ENCODE measurements at regions not wholly inside any gene's neighbourhood (a gene's known extent, or its start where the extent isn't known, plus 50 kb on each side); places are given as distances from the start of the nearest gene placed in this dataset.
"Not testable (repeated sequence)": the region's sequence is repeated elsewhere in the genome, so short reads cannot be mapped to it uniquely, and the experiment has no call there.

DNA sequence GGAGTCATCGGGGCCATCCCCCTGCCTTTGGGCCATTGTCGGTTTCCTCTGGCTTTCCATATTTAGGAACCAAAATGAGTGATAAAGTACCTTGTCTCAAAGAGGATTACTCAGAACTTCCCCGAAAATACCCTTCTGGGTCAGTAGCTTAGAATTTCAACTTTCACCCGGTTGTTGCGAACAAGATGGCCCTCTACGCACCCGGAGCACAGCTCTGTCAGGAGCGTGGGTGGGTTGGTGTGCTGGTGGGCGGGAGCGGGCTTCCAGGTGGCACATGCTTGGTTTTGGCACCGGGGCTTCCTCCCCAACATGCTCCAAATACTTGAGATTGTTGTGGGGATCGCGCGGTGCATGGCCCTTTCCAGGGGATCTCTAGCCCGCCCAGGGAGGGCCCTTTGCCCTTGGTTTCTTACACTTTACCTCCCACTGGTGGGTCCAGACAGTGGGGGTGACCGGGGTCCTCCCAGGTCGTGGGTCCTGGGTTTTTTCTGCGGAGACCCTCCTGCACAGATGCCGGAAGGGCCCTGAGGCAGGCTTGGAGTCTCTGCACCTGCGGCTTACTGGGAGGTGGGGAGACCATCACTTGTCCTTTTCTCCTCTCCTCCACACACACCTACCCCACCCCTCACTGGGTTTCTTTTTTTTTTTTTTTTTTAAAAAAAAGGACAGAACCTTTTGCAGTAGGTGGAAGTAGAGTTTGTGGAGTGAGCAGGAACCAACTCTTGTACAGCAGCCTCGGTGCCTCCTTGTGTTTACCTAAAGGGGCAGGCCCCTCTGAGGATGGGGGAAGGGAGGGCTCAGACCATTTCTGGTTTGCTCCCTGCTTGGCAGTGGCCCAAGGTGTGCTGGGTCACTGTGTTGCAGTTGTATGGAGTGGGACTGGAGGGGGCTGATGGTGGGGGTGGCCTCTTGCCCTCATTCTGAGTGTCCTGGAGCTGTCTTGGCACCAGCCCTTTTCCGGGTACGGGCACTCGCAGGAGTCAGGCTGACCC, 142.1 kb downstream of the SEC14L1 start:
- H3K4me3 ChIP-seq (ENCODE audit: low read depth in 1 of 2, low read length in 2 of 2), result no peak overlapping the region
- H3K9me3 ChIP-seq (ENCODE audit: low read length), result no peaks in the 10 kb centered on the region
- H3K9ac ChIP-seq (ENCODE audit: low read length), result no peak overlapping the region
- peaks cover 0 to 11% of the 10 kb centered on the region in 2 donors for H3K27me3 ChIP-seq (ENCODE audit: control insufficient read depth in 1 of 2, insufficient read depth in 2 of 2, low read length in 2 of 2)
- peaks cover 42% of the 10 kb centered on the region for H3K4me1 ChIP-seq (ENCODE audit: insufficient read depth, low read length)
- H3K36me3 ChIP-seq (ENCODE audit: insufficient read depth, low read length), result no peaks in the 10 kb centered on the region
- H3K27ac ChIP-seq (ENCODE audit: low read depth, low read length), result no peak overlapping the region

DNA sequence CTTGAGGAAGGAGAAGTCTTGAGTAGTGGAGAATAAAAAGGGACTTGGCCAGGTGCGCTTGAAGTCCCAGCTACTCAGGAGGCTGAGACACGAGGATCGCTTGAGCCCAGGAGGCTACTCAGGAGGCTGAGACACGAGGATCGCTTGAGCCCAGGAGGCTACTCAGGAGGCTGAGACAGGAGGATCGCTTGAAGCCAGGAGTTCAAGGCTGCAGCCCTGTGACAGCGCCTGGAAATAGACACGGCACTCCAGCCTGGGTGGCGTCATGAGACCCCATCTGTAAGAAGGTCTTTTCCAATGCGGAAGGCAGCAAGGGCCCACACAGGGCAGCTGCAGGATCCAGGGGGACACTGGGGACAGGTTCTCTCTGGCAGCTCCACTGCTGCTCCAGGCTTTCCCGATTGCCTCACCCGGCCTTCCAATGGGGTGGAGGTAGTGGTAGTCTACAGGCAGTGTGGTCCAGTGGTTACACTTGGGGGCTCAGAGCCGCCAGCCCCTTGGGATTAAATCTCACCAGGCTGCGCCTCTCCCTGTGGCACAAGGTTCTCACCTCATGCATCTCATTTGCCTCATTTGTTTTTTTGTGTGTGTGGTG, 143.4 kb downstream of the SEC14L1 start:
- H3K27ac ChIP-seq (ENCODE audit: low read depth, low read length), result no peak overlapping the region
- peaks cover 46% of the 10 kb centered on the region for H3K4me1 ChIP-seq (ENCODE audit: insufficient read depth, low read length)
- H3K9ac ChIP-seq (ENCODE audit: low read length), result no peak overlapping the region
- no peak overlapping the region for H3K4me3 ChIP-seq (ENCODE audit: low read depth in 1 of 2, low read length in 2 of 2)
- H3K9me3 ChIP-seq (ENCODE audit: low read length), result no peaks in the 10 kb centered on the region
- H3K27me3 ChIP-seq (ENCODE audit: control insufficient read depth in 1 of 2, insufficient read depth in 2 of 2, low read length in 2 of 2), result peaks cover 0 to 11% of the 10 kb centered on the region in 2 donors
- no peaks in the 10 kb centered on the region for H3K36me3 ChIP-seq (ENCODE audit: insufficient read depth, low read length)

DNA sequence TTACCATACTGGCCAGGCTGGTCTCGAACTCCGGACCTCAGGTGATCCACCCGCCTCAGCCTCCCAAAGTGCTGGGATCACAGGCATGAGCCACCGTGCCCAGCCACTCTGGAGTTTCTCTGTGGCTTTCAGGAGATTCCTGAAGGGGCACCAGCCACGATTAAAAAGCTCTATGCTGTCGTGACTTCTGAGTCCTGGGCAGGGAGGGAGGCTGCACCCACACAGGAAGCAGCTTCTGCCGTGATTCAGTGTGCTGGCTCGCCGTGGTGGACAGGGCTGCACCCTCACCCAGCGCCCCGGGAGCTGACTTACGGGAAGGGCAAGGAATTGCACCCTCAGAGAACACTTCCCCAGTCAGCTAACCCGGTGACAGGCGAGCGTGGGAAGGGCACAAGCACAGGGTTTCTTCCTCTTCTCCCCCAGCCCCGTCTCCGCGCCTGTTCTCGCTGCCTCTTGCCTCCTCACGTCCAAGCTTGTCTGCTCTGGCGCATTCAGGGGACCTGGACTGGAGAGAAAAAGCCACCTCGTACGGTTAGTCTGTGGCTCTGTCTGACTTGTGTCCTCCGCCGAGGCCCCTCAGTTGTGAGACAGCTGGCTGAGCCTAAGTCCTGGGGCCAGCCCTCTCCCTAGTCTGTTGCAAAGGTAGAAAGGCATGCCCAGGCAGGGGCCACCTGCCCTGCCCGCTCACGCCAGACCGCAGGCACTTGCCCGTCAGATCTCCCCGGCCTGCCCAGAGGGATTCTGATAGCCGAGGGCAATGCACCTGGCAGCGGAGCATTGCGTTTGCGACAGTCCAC, 145.0 kb downstream of the SEC14L1 start:
- Histone ChIP-seq H3K9me3 (ENCODE audit: low read length) (no peaks in the 10 kb centered on the region), H3K27me3 (ENCODE audit: control insufficient read depth in 1 of 2, insufficient read depth in 2 of 2, low read length in 2 of 2) (peaks cover 0 to 11% of the 10 kb centered on the region in 2 donors), H3K27ac (ENCODE audit: low read depth, low read length) (no peak overlapping the region), H3K4me3 (ENCODE audit: low read depth in 1 of 2, low read length in 2 of 2) (no peak overlapping the region), H3K36me3 (ENCODE audit: insufficient read depth, low read length) (no peaks in the 10 kb centered on the region), H3K4me1 (ENCODE audit: insufficient read depth, low read length) (peaks cover 38% of the 10 kb centered on the region), H3K9ac (ENCODE audit: low read length) (no peak overlapping the region)

DNA sequence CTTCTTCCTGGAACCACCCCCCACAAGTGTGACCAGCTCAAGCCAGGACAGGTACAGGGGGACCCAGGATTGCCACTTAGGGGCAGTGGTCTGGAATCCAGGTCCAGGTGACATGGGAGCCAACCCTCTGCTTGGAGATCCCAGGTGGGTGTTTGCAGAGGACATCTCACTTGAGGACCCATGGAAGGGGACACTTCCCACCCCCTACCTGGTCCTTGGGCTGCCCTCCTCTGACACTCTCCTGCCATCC, 145.5 kb downstream of the SEC14L1 start:
- H3K27ac ChIP-seq (ENCODE audit: low read depth, low read length), result no peak overlapping the region
- H3K36me3 ChIP-seq (ENCODE audit: insufficient read depth, low read length), result no peaks in the 10 kb centered on the region
- peaks cover 38% of the 10 kb centered on the region for H3K4me1 ChIP-seq (ENCODE audit: insufficient read depth, low read length)
- H3K27me3 ChIP-seq (ENCODE audit: control insufficient read depth in 1 of 2, insufficient read depth in 2 of 2, low read length in 2 of 2), result peaks cover 0 to 11% of the 10 kb centered on the region in 2 donors
- no peaks in the 10 kb centered on the region for H3K9me3 ChIP-seq (ENCODE audit: low read length)
- H3K9ac ChIP-seq (ENCODE audit: low read length), result no peak overlapping the region
- no peak overlapping the region for H3K4me3 ChIP-seq (ENCODE audit: low read depth in 1 of 2, low read length in 2 of 2)

DNA sequence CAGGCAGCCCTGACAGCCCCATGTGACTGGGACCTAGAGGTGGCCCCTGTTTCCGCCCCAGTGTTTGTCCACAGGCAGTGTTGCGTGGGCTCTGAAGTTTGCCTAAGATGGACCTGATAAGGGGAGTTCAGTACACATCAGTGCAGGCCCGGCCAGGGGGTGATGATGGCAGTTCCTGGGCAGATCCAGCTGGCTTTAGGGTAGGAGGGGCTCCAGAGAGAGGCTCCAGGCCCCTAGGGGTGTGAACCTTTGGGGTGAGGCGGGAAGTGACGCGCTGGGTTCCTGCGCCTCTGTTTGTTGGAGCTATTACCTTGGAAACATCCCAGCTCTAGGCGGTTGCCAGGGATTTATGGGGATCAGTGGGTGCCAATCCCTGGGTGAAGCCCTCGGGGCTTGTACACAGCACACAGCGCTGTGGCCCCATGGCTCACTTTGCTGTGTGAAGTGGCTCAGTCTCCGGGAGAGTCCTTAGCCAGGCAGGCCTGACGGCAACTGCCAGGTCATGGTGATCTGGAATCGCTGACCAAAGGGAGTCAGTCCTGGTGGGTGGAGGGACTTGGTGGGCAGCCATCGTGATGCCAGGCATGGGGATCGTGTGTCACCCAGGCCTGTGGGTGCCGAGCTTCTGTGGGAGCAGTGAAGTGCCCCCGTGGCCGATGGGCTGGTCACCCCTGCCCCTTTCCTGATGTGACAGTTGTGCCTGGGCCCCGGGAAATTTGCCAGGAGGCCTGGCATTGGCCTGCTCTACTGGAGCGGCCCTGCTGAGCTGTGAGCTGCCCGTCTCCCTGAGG, 146.1 kb downstream of the SEC14L1 start:
- Histone ChIP-seq H3K9me3 (ENCODE audit: low read length) (no peaks in the 10 kb centered on the region), H3K4me1 (ENCODE audit: insufficient read depth, low read length) (peaks cover 34% of the 10 kb centered on the region), H3K4me3 (ENCODE audit: low read depth in 1 of 2, low read length in 2 of 2) (no peak overlapping the region), H3K27ac (ENCODE audit: low read depth, low read length) (peak overlapping the region; percentile 30), H3K9ac (ENCODE audit: low read length) (no peak overlapping the region), H3K27me3 (ENCODE audit: control insufficient read depth in 1 of 2, insufficient read depth in 2 of 2, low read length in 2 of 2) (peaks cover 0 to 6% of the 10 kb centered on the region in 2 donors), H3K36me3 (ENCODE audit: insufficient read depth, low read length) (no peaks in the 10 kb centered on the region)

DNA sequence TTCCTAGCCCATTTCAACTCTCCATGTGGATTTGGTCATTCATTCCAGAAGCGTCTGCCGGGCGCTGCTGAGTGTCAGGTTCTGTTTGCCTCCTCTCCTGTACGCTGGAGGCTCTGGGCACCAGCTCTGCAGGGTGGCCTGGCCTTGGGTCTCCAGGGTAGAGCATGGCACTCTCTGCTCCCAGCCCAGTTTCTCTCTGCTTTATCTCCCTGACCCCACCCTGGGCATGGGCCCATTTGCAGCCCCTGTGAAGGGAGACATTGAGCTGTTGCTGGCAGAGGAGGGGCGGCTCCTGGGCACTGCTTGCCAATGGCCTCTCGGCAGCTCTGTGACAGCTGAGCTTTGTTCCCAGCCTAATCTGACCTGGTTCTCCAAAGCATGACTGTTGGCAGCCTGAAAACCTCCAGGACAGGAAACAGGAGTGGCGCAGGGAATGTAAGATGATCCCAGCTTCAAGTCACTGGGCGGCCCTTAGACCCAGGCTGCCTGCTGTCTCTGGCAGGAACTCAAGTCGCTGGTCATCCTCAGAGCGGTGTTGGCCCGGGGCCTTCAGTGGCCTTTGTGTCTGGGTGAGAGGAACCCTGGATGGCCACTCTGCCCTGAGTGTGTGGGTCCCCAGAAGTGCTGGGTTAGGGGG, 146.8 kb downstream of the SEC14L1 start:
- peak overlapping the region; percentile 25 for H3K9ac ChIP-seq (ENCODE audit: low read length)
- H3K27ac ChIP-seq (ENCODE audit: low read depth, low read length), result peak overlapping the region; percentile 30
- H3K9me3 ChIP-seq (ENCODE audit: low read length), result no peaks in the 10 kb centered on the region
- peaks cover 0 to 3% of the 10 kb centered on the region in 2 donors for H3K27me3 ChIP-seq (ENCODE audit: control insufficient read depth in 1 of 2, insufficient read depth in 2 of 2, low read length in 2 of 2)
- peaks cover 27% of the 10 kb centered on the region for H3K4me1 ChIP-seq (ENCODE audit: insufficient read depth, low read length)
- H3K36me3 ChIP-seq (ENCODE audit: insufficient read depth, low read length), result no peaks in the 10 kb centered on the region
- H3K4me3 ChIP-seq (ENCODE audit: low read depth in 1 of 2, low read length in 2 of 2), result no peak overlapping the region

DNA sequence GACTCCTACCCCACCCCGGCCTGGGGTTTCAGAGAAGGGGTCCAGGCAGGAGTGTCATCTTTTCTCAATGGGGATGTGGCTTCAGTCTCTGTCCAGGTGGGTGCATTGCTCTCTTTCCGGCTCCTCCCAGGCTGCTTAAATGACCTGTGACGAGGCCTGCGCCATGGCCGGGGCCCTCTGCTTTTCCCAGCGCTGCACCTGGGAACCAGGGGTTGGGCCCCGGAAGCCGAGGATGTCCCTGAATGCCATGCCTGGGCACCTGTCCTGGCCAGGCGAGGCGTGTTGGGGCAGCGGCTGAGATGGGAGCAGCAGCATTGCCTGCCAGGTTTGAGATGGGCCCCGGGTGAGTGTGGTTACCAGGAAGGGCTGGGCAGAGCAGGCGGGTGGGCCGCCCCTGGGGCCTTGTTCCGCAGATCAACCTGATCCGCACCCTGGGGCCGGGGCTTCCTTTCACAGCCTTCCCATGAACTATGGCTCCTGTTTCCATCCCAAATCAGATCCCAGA, 147.4 kb downstream of the SEC14L1 start:
- Histone ChIP-seq H3K9me3 (ENCODE audit: low read length) (no peaks in the 10 kb centered on the region), H3K36me3 (ENCODE audit: insufficient read depth, low read length) (no peaks in the 10 kb centered on the region), H3K4me1 (ENCODE audit: insufficient read depth, low read length) (peaks cover 24% of the 10 kb centered on the region), H3K4me3 (ENCODE audit: low read depth in 1 of 2, low read length in 2 of 2) (no peak overlapping the region), H3K27me3 (ENCODE audit: control insufficient read depth in 1 of 2, insufficient read depth in 2 of 2, low read length in 2 of 2) (no peaks in the 10 kb centered on the region), H3K9ac (ENCODE audit: low read length) (peak overlapping the region; percentile 25), H3K27ac (ENCODE audit: low read depth, low read length) (no peak overlapping the region)

DNA sequence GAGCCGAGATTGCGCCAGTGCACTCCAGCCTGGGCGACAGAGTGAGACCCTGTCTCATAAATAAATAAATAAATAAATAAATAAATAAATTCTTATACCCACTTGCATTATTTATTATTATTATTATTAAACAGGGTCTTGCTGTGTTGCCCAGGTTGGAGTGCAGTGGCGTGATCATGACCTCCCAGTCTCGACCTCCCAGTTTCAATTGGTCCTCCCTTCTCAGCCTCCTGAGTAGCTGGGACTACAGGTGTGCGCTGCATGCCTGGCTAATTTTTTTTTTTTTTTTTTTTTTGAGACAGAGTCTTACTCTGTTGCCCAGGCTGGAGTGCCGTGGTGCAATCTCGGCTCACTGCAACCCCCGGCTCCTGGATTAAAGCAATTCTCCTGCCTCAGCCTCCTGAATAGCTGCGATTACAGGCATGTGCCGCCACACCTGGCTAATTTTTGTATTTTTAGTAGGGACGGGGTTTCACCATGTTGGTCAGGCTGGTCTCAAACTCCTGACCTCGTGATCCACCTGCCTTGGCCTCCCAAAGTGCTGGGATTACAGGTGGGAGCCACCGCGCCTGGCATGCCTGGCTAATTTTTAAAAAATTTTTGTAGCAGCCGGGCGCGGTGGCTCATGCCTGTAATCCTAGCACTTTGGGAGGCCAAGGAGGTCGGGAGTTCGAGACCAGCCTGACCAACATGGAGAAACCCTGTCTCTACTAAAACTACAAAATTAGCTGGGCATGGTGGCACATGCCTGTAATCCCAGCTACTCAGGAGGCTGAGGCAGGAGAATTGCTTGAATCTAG, 150.2 kb downstream of the SEC14L1 start:
- H3K9me3 ChIP-seq (ENCODE audit: low read length); H3K9ac ChIP-seq (ENCODE audit: low read length); H3K27me3 ChIP-seq (ENCODE audit: control insufficient read depth in 1 of 2, insufficient read depth in 2 of 2, low read length in 2 of 2); H3K36me3 ChIP-seq (ENCODE audit: insufficient read depth, low read length); H3K4me3 ChIP-seq (ENCODE audit: low read depth in 1 of 2, low read length in 2 of 2); H3K27ac ChIP-seq (ENCODE audit: low read depth, low read length): not testable (repeated sequence)
- peaks cover 22% of the 10 kb centered on the region for H3K4me1 ChIP-seq (ENCODE audit: insufficient read depth, low read length)

DNA sequence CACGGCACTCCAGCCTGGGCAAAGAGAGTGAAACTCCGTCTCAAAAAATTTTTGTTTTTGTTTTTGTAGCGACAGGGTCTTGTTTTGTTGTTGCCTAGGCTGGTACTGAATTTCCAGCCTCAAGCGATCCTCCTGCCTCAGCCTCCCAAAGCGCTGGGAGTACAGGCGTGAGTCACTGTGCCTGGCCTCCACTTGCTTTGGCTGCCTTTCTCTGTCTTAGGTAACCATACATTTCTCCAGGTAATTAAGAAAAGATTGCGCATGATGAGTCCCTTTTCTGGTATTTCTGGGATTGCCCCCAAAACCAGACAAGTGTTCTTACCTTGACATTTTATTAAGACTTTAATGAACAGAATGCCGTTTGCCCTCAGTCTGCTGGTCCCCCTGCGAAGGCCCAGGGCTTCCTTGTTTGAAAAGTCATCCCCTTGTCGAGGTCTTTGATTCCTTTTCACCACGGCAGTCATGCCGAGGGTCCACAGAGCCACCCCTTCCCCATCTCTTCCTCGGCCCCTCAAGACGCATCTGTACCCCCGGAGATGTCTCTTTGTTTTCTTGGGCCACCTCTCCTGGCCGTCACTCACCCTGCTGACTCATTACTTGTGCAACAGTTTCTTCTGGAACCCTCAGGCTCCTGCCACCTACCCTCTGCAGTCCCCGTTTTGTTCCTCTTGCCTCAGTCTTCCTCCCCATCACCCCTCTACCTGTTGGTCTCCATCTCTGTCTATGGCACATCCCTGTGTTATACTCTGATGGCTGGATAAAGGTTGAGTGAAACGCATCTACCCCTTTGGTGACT, 151.0 kb downstream of the SEC14L1 start:
- H3K4me1 ChIP-seq (ENCODE audit: insufficient read depth, low read length), result peaks cover 14% of the 10 kb centered on the region
- H3K36me3 ChIP-seq (ENCODE audit: insufficient read depth, low read length), result no peaks in the 10 kb centered on the region
- no peak overlapping the region for H3K4me3 ChIP-seq (ENCODE audit: low read depth in 1 of 2, low read length in 2 of 2)
- no peak overlapping the region for H3K9ac ChIP-seq (ENCODE audit: low read length)
- H3K9me3 ChIP-seq (ENCODE audit: low read length), result no peaks in the 10 kb centered on the region
- no peak overlapping the region for H3K27ac ChIP-seq (ENCODE audit: low read depth, low read length)
- no peaks in the 10 kb centered on the region for H3K27me3 ChIP-seq (ENCODE audit: control insufficient read depth in 1 of 2, insufficient read depth in 2 of 2, low read length in 2 of 2)

Data from muscle layer of colon (tissue), 2 donors.